Glutamatergic neuron (in vitro differentiated cells): ENCODE measurements at regions not wholly inside any gene's neighbourhood (a gene's known extent, or its start where the extent isn't known, plus 50 kb on each side); places are given as distances from the start of the nearest gene placed in this dataset.

ENCODE experiments used
- DNase-seq: peaks from one replicate; pipeline ENCODE4 v3.0.0; 2022
- H3K27ac Mint-ChIP-seq: one replicate; pipeline ENCODE4 v1.8.0; 2020; ENCODE audit warnings: mild to moderate bottlenecking, mixed read lengths, inconsistent platforms; ENCODE audit not compliant: unreplicated experiment
- H3K27me3 Mint-ChIP-seq: one replicate; pipeline ENCODE4 v1.8.0; 2020; ENCODE audit warnings: mild to moderate bottlenecking, moderate library complexity, mixed read lengths, inconsistent platforms; ENCODE audit not compliant: unreplicated experiment
- H3K36me3 Mint-ChIP-seq: one replicate; pipeline ENCODE4 v1.8.0; 2020; ENCODE audit warnings: mild to moderate bottlenecking, mixed read lengths, inconsistent platforms; ENCODE audit not compliant: unreplicated experiment
- H3K4me1 Mint-ChIP-seq: one replicate; pipeline ENCODE4 v1.8.0; 2020; ENCODE audit warnings: mild to moderate bottlenecking, low read depth, mixed read lengths, inconsistent platforms; ENCODE audit not compliant: unreplicated experiment
- H3K4me3 Mint-ChIP-seq: one replicate; pipeline ENCODE4 v1.8.0; 2020; ENCODE audit warnings: mild to moderate bottlenecking, mixed read lengths, inconsistent platforms; ENCODE audit not compliant: unreplicated experiment
- H3K9me3 Mint-ChIP-seq: one replicate; pipeline ENCODE4 v1.8.0; 2020; ENCODE audit warnings: mild to moderate bottlenecking, moderate library complexity, mixed read lengths, inconsistent platforms; ENCODE audit not compliant: unreplicated experiment
- TF ChIP-seq, protein P1 (sequence below): fragments of 200-600 bp; sonication (generic); IDR thresholded peaks from one replicate; pipeline ENCODE4 v1.5.0; 2021; ENCODE audit not compliant: partially characterized antibody, unreplicated experiment

DNA sequence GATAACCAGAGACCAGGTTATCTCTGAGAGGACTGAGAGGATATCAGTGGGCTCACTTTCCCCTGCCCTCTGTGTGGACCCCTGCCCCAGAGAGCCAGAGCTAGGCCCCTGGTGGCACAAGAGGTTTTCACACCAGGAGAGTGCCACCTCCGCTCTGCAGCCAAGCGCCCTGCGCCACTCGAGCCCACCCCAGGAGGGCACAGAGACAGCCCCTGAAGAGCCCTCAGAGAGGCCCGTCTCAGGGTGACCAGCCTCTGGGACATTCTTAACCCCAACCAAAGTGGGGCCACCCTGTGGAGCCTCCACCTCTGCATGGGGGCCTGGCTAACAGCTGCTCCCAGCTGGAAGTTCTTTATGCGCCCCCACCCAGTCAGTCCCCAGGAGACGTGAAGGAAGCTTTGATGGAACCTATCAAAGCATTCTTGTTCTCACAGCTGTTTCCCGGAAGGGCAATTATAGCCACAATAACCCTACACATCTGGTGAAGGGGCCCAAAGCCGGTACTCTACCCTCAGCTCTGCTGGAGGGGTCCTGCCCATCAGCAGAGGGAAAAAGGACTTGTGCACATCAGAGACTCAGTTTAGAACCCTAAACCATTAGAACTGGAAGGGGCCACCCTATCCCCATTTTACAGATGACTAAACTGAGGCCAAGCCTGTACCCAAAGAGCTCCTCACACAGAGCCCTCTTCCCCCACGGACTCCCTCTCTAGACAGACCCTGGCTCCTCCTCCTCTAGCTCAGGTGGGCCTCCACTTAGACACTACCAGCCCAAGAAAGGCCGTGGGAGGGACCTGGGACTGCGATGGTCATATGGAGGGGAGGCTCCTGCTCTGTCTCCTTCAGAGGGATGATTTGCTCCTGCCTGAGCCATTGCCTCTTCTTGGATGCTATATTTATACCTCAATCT, 101.1 kb downstream of the ZFP36L2 start:
- TF ChIP-seq, protein P1, sequence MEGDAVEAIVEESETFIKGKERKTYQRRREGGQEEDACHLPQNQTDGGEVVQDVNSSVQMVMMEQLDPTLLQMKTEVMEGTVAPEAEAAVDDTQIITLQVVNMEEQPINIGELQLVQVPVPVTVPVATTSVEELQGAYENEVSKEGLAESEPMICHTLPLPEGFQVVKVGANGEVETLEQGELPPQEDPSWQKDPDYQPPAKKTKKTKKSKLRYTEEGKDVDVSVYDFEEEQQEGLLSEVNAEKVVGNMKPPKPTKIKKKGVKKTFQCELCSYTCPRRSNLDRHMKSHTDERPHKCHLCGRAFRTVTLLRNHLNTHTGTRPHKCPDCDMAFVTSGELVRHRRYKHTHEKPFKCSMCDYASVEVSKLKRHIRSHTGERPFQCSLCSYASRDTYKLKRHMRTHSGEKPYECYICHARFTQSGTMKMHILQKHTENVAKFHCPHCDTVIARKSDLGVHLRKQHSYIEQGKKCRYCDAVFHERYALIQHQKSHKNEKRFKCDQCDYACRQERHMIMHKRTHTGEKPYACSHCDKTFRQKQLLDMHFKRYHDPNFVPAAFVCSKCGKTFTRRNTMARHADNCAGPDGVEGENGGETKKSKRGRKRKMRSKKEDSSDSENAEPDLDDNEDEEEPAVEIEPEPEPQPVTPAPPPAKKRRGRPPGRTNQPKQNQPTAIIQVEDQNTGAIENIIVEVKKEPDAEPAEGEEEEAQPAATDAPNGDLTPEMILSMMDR: no peak
- Mint-ChIP-seq H3K9me3 (no peaks in the 10 kb centered on the region), H3K27me3 (peaks cover 14% of the 10 kb centered on the region), H3K4me3 (no peak overlapping the region), H3K36me3 (no peaks in the 10 kb centered on the region), H3K4me1 (no peaks in the 10 kb centered on the region), H3K27ac (no peak overlapping the region)
- DNase-seq: no peak

DNA sequence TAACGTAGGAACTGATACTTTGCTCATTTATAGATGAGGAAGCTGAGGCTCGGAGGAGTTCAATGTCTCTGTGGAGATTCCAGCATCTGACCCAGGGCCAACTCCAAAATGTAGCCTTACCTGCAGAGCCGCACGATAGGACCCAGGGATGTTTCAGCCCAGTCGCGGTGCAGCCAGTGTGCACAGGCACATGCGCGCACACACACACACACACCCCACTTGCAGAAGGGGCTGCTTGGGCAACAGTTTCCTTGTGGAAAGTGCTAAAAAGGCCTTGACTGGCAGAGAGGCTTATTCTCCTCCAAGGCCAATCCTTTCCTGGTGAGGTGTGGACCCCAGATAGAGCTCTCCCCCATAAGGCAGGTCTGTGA, 101.7 kb downstream of the ZFP36L2 start:
- Mint-ChIP-seq H3K4me3 (no peak overlapping the region), H3K27me3 (peaks cover 14% of the 10 kb centered on the region), H3K27ac (no peak overlapping the region), H3K9me3 (no peaks in the 10 kb centered on the region), H3K36me3 (no peaks in the 10 kb centered on the region), H3K4me1 (no peaks in the 10 kb centered on the region)
- no peak for DNase-seq
- TF ChIP-seq, protein P1: no peak

DNA sequence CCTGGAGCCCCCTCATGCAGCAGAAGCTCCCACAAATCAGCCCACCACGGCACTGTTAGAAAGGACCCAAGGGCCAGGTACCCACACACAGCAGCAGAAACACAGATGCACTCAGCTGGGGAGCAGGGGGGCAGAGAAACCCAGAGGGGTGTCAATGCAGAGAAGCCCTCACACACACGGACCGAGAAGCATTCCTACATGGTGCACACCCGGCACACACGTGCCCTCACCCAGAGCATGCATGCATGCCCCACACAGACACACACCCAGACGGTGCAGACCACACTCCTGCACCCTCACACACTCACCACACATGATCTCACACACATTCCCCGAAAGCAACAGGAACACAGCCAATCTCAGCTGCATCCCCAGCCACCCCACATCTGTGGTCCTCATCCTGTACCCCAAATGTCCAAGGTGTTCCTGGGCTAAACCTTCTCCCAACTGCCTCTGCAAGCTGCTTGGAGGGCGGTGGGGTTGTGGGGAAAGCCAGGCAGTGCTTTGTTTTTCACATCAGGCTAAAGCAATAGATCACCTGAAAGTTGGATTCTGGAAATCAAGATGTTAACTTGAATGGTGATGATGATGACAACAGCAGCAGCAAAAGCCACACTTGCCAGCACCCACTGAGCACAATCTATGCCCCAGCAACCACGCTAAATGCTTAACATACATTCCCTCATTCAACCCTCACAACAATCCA, 102.3 kb downstream of the ZFP36L2 start:
- Mint-ChIP-seq H3K4me1 (no peaks in the 10 kb centered on the region), H3K36me3 (no peaks in the 10 kb centered on the region), H3K27ac (no peak overlapping the region), H3K4me3 (no peak overlapping the region), H3K27me3 (peaks cover 14% of the 10 kb centered on the region), H3K9me3 (no peaks in the 10 kb centered on the region)
- no peak for DNase-seq
- TF ChIP-seq, protein P1: no peak

DNA sequence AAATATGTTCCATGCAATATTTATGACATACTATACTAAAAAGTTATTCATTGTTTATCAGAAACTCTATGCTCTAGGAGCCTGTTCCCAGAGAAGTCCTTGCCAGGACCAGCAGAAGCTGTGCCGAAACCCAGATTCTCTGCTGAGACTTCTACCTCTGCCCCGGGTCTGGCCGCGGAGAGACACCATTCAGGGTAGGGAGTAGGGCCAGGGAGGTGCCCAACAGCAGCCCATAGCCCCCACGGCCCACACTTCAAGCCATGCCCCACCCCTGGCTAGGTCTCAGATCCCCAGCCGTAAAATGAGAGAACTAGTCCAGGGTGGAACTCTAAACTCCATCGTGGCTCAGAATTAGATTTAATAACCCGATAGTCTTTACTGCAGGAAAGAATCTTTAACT, 102.9 kb downstream of the ZFP36L2 start:
- no peaks in the 10 kb centered on the region for H3K4me1 Mint-ChIP-seq
- no peak for DNase-seq
- H3K27ac Mint-ChIP-seq: no peak overlapping the region
- TF ChIP-seq, protein P1: no peak
- peaks cover 12% of the 10 kb centered on the region for H3K27me3 Mint-ChIP-seq
- peaks cover 2% of the 10 kb centered on the region for H3K9me3 Mint-ChIP-seq
- no peak overlapping the region for H3K4me3 Mint-ChIP-seq
- peaks cover 4% of the 10 kb centered on the region for H3K36me3 Mint-ChIP-seq

DNA sequence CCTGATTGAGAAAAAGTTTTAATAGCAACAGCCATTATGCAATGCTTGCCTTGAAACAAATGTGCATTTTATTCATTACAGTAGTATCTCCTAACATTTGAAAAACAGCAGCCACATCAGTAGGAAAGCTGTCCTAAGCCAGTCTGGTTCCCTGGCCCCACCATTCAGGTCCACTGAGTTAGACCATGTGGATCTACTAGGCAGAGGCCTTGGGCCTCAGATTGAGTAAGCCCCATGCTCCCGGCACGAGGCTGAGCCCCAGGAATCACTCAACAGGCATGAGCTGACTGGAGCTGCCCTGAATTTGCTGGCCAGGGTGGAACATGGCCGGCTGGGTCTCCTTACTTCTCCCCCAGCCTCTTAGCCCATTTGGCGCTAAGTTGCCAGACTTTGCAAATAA, 103.4 kb downstream of the ZFP36L2 start:
- Mint-ChIP-seq H3K4me1 (no peaks in the 10 kb centered on the region), H3K9me3 (peaks cover 2% of the 10 kb centered on the region), H3K27ac (no peak overlapping the region), H3K36me3 (peaks cover 5% of the 10 kb centered on the region), H3K4me3 (no peak overlapping the region), H3K27me3 (peaks cover 8% of the 10 kb centered on the region)
- TF ChIP-seq, protein P1: no peak
- DNase-seq: no peak
